ENCODE measurements at regions not wholly inside any gene's neighbourhood (a gene's known extent, or its start where the extent isn't known, plus 50 kb on each side); places are given as distances from the start of the nearest gene placed in this dataset.

DNA sequence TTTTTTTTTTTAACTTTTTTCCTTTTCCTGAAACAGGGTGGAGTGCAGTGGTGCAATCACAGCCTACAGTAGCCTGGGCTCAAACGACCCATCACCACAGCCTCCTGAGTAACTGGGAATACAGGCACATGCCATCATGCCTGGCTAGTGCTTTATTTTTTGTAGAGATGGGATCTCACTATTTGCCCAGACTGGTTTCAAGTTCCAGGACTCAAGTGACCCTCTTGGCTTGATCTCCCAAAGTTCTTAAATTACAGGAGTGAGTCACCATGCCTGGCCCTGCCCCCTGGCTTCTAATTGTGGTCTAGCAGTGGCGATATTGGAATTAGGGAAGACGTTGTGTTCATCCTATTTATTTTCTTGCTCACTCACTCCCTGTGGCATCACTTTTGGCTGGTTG, 1138.4 kb downstream of the SI start:
- Histone ChIP-seq H3K9me1 (ENCODE audit: control insufficient read depth, insufficient read depth, low read length) (no peaks in the 10 kb centered on the region), H3K27me3 (ENCODE audit: control insufficient read depth in 2 of 2, insufficient read depth in 2 of 2, low read length in 2 of 2) (no peaks in the 10 kb centered on the region), H3K9me3 (replicated peaks; ENCODE audit: control insufficient read depth, insufficient read depth, low read depth, low read length) (0 out of 2 replicates have a peak, but pooled peaks cover 1% of the 10 kb centered on the region), H2AFZ (ENCODE audit: low read depth, low read length) (no peak overlapping the region), H3K4me2 (ENCODE audit: insufficient read depth, low read length) (no peak overlapping the region), H3K36me3 (ENCODE audit: control insufficient read depth, insufficient read depth, low read length) (no peaks in the 10 kb centered on the region), H3K27ac (ENCODE audit: extremely low read depth, low read depth, low read length) (no peak overlapping the region), H3K79me2 (ENCODE audit: control insufficient read depth, insufficient read depth, low read length) (no peaks in the 10 kb centered on the region), H3K4me3 (no peak overlapping the region), H3K9ac (ENCODE audit: insufficient read depth in 1 of 2, low read depth in 2 of 2, low read length in 2 of 2) (no peak overlapping the region), H3K4me1 (replicated peaks in 1 of 2; ENCODE audit: control insufficient read depth in 2 of 2, insufficient read depth in 2 of 2, low read length in 2 of 2) (no peaks in the 10 kb centered on the region), H4K20me1 (replicated peaks; ENCODE audit: control insufficient read depth, insufficient read depth, low read length) (no peaks in the 10 kb centered on the region)
- FAIRE-seq (no peak), ATAC-seq (no peak), DNase-seq (ENCODE audit: extremely low read depth in 1 of 4, low spot score in 3 of 4) (no peak)
- ChIA-PET POLR2A (no interaction called here), CTCF (ENCODE audit: low intra/inter-chr PET ratio) (no interaction called here)
- no TSS peak for BruUV-seq (replicated peaks)
- 0% methylated on average over 2 of the region's 3 CpGs for WGBS (ENCODE audit: insufficient coverage, low coverage, missing lambda C conversion rate)
- no peak for TF ChIP-seq TRIM24 (IDR thresholded peaks at IDR 0.05)
- TF ChIP-seq, protein P1, sequence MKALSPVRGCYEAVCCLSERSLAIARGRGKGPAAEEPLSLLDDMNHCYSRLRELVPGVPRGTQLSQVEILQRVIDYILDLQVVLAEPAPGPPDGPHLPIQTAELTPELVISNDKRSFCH (CRISPR knock-in tag; IDR thresholded peaks at IDR 0.05) = no peak
- TF ChIP-seq, protein P1 (tag; IDR thresholded peaks at IDR 0.05) = no peak
- TF ChIP-seq ATF1 (CRISPR knock-in tag; IDR thresholded peaks at IDR 0.05) = no peak
- no peak for TF ChIP-seq ATF1 (tag; IDR thresholded peaks at IDR 0.05)
- TF ChIP-seq RAD51 (IDR thresholded peaks at IDR 0.05; ENCODE audit: borderline replicate concordance, low read depth) = no peak
- TF ChIP-seq PHF21A (IDR thresholded peaks at IDR 0.05; ENCODE audit: borderline replicate concordance, low read depth) = no peak
- no peak for TF ChIP-seq KHSRP (IDR thresholded peaks at IDR 0.05)
- intact Hi-C loops (cut with micrococcal nuclease) (no loop called here), in situ Hi-C loops (cut with MboI) (no loop called here)

DNA sequence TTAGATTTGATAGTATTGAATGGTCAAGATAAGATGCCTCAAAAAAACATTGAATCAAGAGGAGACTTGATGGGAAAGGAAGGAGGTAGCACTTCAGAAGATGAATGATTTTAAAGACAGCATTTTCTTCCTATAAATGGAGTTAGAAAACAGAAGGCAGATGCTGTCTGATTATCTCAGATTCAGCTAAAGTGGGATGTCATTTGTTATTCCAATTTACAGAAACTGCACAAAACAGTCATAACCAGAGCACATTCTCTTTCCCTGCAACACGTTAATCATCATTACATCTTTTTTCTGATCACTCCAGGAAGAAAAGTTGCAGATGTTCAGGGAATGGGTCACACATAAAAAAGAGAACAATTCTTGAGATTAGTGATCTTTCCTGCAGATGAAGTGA, 1141.8 kb downstream of the SI start:
- POLR2A ChIA-PET = no interaction called here
- FAIRE-seq = no peak

More for the DNA sequence above, 1141.8 kb downstream of the SI start:
- H3K36me3 ChIP-seq (ENCODE audit: control insufficient read depth, insufficient read depth, low read length) = no peaks in the 10 kb centered on the region
- H3K4me3 ChIP-seq = no peak overlapping the region
- no peak overlapping the region for H2AFZ ChIP-seq (ENCODE audit: low read depth, low read length)
- no peaks in the 10 kb centered on the region for H3K9me1 ChIP-seq (ENCODE audit: control insufficient read depth, insufficient read depth, low read length)
- intact Hi-C loops (cut with micrococcal nuclease) = no loop called here
- H3K27ac ChIP-seq (ENCODE audit: extremely low read depth, low read depth, low read length) = no peak overlapping the region
- no peak for DNase-seq (ENCODE audit: extremely low read depth in 1 of 4, low spot score in 3 of 4)
- in situ Hi-C loops (cut with MboI) = no loop called here
- no peak overlapping the region for H3K4me2 ChIP-seq (ENCODE audit: insufficient read depth, low read length)
- H3K27me3 ChIP-seq (ENCODE audit: control insufficient read depth in 2 of 2, insufficient read depth in 2 of 2, low read length in 2 of 2) = no peaks in the 10 kb centered on the region
- no peak for TF ChIP-seq XRCC4 (IDR thresholded peaks at IDR 0.05; ENCODE audit: extremely low read depth, insufficient read depth, insufficient read length)
- TF ChIP-seq ZNF224 (CRISPR knock-in tag; IDR thresholded peaks at IDR 0.05) = no peak
- no peaks in the 10 kb centered on the region for H3K79me2 ChIP-seq (ENCODE audit: control insufficient read depth, insufficient read depth, low read length)
- BruUV-seq (replicated peaks) = no TSS peak
- no peak overlapping the region for H3K9ac ChIP-seq (ENCODE audit: insufficient read depth in 1 of 2, low read depth in 2 of 2, low read length in 2 of 2)
- H4K20me1 ChIP-seq (replicated peaks; ENCODE audit: control insufficient read depth, insufficient read depth, low read length) = no peaks in the 10 kb centered on the region
- CTCF ChIA-PET (ENCODE audit: low intra/inter-chr PET ratio) = no interaction called here
- no peaks in the 10 kb centered on the region for H3K4me1 ChIP-seq (replicated peaks in 1 of 2; ENCODE audit: control insufficient read depth in 2 of 2, insufficient read depth in 2 of 2, low read length in 2 of 2)
- no peak for ATAC-seq
- WGBS (ENCODE audit: insufficient coverage, low coverage, missing lambda C conversion rate) = 0% methylated on average over 1 of the region's 1 CpG
- 0 out of 2 replicates have a peak, but pooled peaks cover 1% of the 10 kb centered on the region for H3K9me3 ChIP-seq (replicated peaks; ENCODE audit: control insufficient read depth, insufficient read depth, low read depth, low read length)
